NCI-H226 (cell line): ENCODE measurements at regions not wholly inside any gene's neighbourhood (a gene's known extent, or its start where the extent isn't known, plus 50 kb on each side); places are given as distances from the start of the nearest gene placed in this dataset.
"Not testable (repeated sequence)": the region's sequence is repeated elsewhere in the genome, so short reads cannot be mapped to it uniquely, and the experiment has no call there.

Source experiments
- DNase-seq: peaks from one replicate; pipeline ENCODE4 v3.0.0-alpha.2; 2015

- DNase-seq = no peak
Observed at GRCh38 chr2:40584432-40584831, 132.5 kb upstream of the SLC8A1 start.

GRCh38 chr2:40591774-40592173 lies 139.9 kb upstream of the SLC8A1 start:
- DNase-seq = no peak

GRCh38 chr2:40592218-40592617 lies 140.3 kb upstream of the SLC8A1 start:
- DNase-seq = no peak

GRCh38 chr2:40606862-40607261 lies 155.0 kb upstream of the SLC8A1 start:
- peak; percentile 7 for DNase-seq

- peak; percentile 63 for DNase-seq
Observed at GRCh38 chr2:40611196-40611595, 159.3 kb upstream of the SLC8A1 start.

- DNase-seq = peak; percentile 32
Observed at GRCh38 chr2:40625849-40626248, 174.0 kb upstream of the SLC8A1 start.

- DNase-seq = no peak
Observed at GRCh38 chr2:40628556-40628955, 176.7 kb upstream of the SLC8A1 start.

GRCh38 chr2:40629768-40630434 lies 178.0 kb upstream of the SLC8A1 start:
- DNase-seq = no peak

GRCh38 chr2:40639320-40639719 lies 187.4 kb upstream of the SLC8A1 start:
- DNase-seq = no peak

GRCh38 chr2:40642237-40642636 lies 190.3 kb upstream of the SLC8A1 start:
- DNase-seq = no peak

- DNase-seq = no peak
Observed at GRCh38 chr2:40642726-40643125, 190.8 kb upstream of the SLC8A1 start.

GRCh38 chr2:40646642-40647041 lies 194.8 kb upstream of the SLC8A1 start:
- DNase-seq = no peak

GRCh38 chr2:40652155-40652554 lies 200.3 kb upstream of the SLC8A1 start:
- DNase-seq = no peak

- peak; percentile 56 for DNase-seq
Observed at GRCh38 chr2:40653829-40654228, 201.9 kb upstream of the SLC8A1 start.

- peak; percentile 6 for DNase-seq
Observed at GRCh38 chr2:40654346-40654745, 202.5 kb upstream of the SLC8A1 start.

- peak; percentile 21 for DNase-seq
Observed at GRCh38 chr2:40658941-40659340, 207.1 kb upstream of the SLC8A1 start.

- no peak for DNase-seq
Observed at GRCh38 chr2:40665493-40666232, 213.8 kb upstream of the SLC8A1 start.

- DNase-seq = no peak
Observed at GRCh38 chr2:40666398-40666797, 214.5 kb upstream of the SLC8A1 start.

GRCh38 chr2:40668425-40668824 lies 216.5 kb upstream of the SLC8A1 start:
- DNase-seq = peak; percentile 42

GRCh38 chr2:40676134-40676790 lies 224.4 kb upstream of the SLC8A1 start:
- not testable (repeated sequence) for DNase-seq

GRCh38 chr2:40680547-40680946 lies 228.7 kb upstream of the SLC8A1 start:
- no peak for DNase-seq

GRCh38 chr2:40690036-40690435 lies 238.1 kb upstream of the SLC8A1 start:
- no peak for DNase-seq

- DNase-seq = no peak
Observed at GRCh38 chr2:40690525-40690924, 238.6 kb upstream of the SLC8A1 start.
